A549 (cell line): ENCODE measurements at regions not wholly inside any gene's neighbourhood (a gene's known extent, or its start where the extent isn't known, plus 50 kb on each side); places are given as distances from the start of the nearest gene placed in this dataset.

Experiments used
- CHD4 ChIP-seq: fragments of 200-600 bp; sonication (generic); IDR thresholded peaks from 2 replicates; pipeline ENCODE4 v1.6.1; 2016; ENCODE audit warnings: antibody characterized with exemption, mild to moderate bottlenecking, borderline replicate concordance
- HOXA7 ChIP-seq: fragments of 250-450 bp; sonication (Bioruptor Pico); IDR thresholded peaks from 2 replicates; pipeline ENCODE4 v1.5.0; 2020; ENCODE audit warnings: mild to moderate bottlenecking, moderate library complexity
- JUNB ChIP-seq: fragments of >200 bp; sonication (Bioruptor Twin); formaldehyde crosslinking; IDR thresholded peaks from 2 replicates; pipeline ENCODE4 v1.6.1; 2016
- MAZ ChIP-seq: fragments of 150-350 bp; IDR thresholded peaks from 2 replicates; pipeline ENCODE4 v1.6.1; 2014; ENCODE audit warnings: antibody characterized with exemption, low read depth, low read length, borderline replicate concordance
- PHF8 ChIP-seq: fragments of 200-600 bp; sonication (generic); IDR thresholded peaks from 2 replicates; pipeline ENCODE4 v1.6.1; 2016; ENCODE audit warnings: low read depth, mild to moderate bottlenecking, antibody characterized with exemption, moderate library complexity, borderline replicate concordance
- POLR2A ChIP-seq: IDR thresholded peaks from 2 replicates; pipeline ENCODE4 v1.6.1; 2012; ENCODE audit warnings: mild to moderate bottlenecking, low read length

DNA sequence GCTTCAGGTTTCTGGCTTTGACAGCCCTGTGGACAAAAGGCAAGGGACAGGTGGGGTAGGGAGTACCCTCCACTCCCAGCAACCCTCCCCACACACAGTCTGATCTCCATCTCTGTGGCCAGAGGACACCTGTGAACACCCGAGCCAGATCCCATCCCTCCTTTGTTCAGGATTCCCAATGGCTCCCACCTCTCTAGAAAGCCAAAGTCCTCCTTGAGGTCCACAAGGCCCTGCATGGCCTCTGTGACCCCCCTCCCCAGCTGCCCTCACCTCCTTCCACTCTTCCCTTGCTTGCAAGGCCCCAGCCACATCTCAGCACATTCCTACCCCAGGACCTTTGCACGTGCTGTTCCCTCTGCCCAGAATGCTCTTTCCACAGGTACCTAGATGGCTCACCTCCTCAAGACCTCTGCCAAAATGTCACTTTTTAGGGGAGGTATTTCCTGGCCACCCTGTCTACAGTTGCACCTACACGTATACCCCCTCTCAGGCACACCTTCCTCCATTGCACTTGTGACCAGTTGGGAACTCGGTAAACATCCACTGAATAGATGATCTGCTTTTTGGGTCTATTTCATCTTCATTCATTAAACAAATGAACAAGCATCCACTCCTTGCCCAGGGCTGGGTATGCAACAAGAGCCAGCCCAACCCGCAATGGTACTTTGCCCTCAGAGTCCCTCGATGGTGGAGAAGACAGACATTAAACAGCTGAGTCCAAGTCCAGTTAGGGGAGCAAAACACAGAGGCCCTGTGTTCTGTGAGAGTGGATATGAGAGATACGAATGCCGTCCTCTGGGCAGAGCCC, 107.0 kb downstream of the CRLF3 start:
- TF ChIP-seq PHF8: no peak
- TF ChIP-seq HOXA7 (CRISPR knock-in tag): no peak
- TF ChIP-seq MAZ: no peak
- TF ChIP-seq CHD4: no peak
- no peak for TF ChIP-seq POLR2A
- no peak for TF ChIP-seq JUNB
